H9 (cell line): ENCODE measurements at regions not wholly inside any gene's neighbourhood (a gene's known extent, or its start where the extent isn't known, plus 50 kb on each side); places are given as distances from the start of the nearest gene placed in this dataset.

Experiments used
- DNase-seq: peaks from one replicate; pipeline ENCODE4 v3.0.0-alpha.2; 2017
- H2AFZ ChIP-seq: one replicate; pipeline ENCODE4 v1.6.1; 2013; ENCODE audit warnings: mild to moderate bottlenecking, low read length, control low read depth, moderate library complexity
- H2AK5ac ChIP-seq: 2 replicates; pipeline ENCODE4 v1.6.1; 2013; ENCODE audit warnings: low read length, control low read depth, mixed read lengths; ENCODE audit not compliant: insufficient read length
- H2BK120ac ChIP-seq: one replicate; pipeline ENCODE4 v1.6.1; 2013; ENCODE audit warnings: low read depth, mild to moderate bottlenecking, low read length, control low read depth, inconsistent platforms; ENCODE audit not compliant: poor library complexity, severe bottlenecking
- H2BK12ac ChIP-seq: 2 replicates; pipeline ENCODE4 v1.6.1; 2013; ENCODE audit warnings: low read length, control low read depth, mixed read lengths, low read depth; ENCODE audit not compliant: insufficient read length
- H2BK15ac ChIP-seq: 2 replicates; pipeline ENCODE4 v1.6.1; 2013; ENCODE audit warnings: low read depth, low read length, control low read depth
- H2BK20ac ChIP-seq: one replicate; pipeline ENCODE4 v1.6.1; 2013; ENCODE audit warnings: low read depth, mild to moderate bottlenecking, low read length, control low read depth, inconsistent platforms; ENCODE audit not compliant: poor library complexity, severe bottlenecking
- H2BK5ac ChIP-seq: 2 replicates; pipeline ENCODE4 v1.6.1; 2013; ENCODE audit warnings: low read length, control low read depth, mixed read lengths; ENCODE audit not compliant: insufficient read length
- H3K14ac ChIP-seq: 2 replicates; pipeline ENCODE4 v1.6.1; 2013; ENCODE audit warnings: low read length, control low read depth; ENCODE audit not compliant: insufficient read depth
- H3K18ac ChIP-seq: 2 replicates; pipeline ENCODE4 v1.6.1; 2013; ENCODE audit warnings: low read depth, mild to moderate bottlenecking, mixed read lengths, low read length, control low read depth; ENCODE audit not compliant: insufficient read length
- H3K23ac ChIP-seq: 2 replicates; pipeline ENCODE4 v1.6.1; 2013; ENCODE audit warnings: low read length, control low read depth, mixed read lengths, low read depth; ENCODE audit not compliant: insufficient read length
- H3K23me2 ChIP-seq: 2 replicates; pipeline ENCODE4 v1.6.1; 2013; ENCODE audit warnings: low read depth, mild to moderate bottlenecking, mixed read lengths, low read length, control low read depth; ENCODE audit not compliant: insufficient read length, poor library complexity, severe bottlenecking
- H3K27ac ChIP-seq: 2 replicates; pipeline ENCODE4 v1.5.1; 2013; ENCODE audit warnings: low read length, control low read depth, mixed read lengths, low read depth; ENCODE audit not compliant: insufficient read length
- H3K27me3 ChIP-seq: 2 replicates; pipeline ENCODE4 v1.6.1; 2013; ENCODE audit warnings: low read length, control low read depth, inconsistent platforms; ENCODE audit not compliant: insufficient read depth
- H3K4ac ChIP-seq: 2 replicates; pipeline ENCODE4 v1.6.1; 2013; ENCODE audit warnings: low read depth, mild to moderate bottlenecking, control low read depth, inconsistent platforms, low read length, moderate library complexity
- H3K4me1 ChIP-seq: 2 replicates; pipeline ENCODE4 v1.6.1; 2013; ENCODE audit warnings: low read length, control low read depth, inconsistent platforms; ENCODE audit not compliant: insufficient read depth
- H3K4me2 ChIP-seq: 2 replicates; pipeline ENCODE4 v1.6.1; 2013; ENCODE audit warnings: low read length, control low read depth, mixed read lengths; ENCODE audit not compliant: insufficient read length, insufficient read depth
- H3K56ac ChIP-seq: 2 replicates; pipeline ENCODE4 v1.6.1; 2013; ENCODE audit warnings: low read depth, mild to moderate bottlenecking, mixed read lengths, low read length, control low read depth; ENCODE audit not compliant: insufficient read length
- H3K79me1 ChIP-seq: 2 replicates; pipeline ENCODE4 v1.6.1; 2013; ENCODE audit warnings: low read depth, mild to moderate bottlenecking, moderate library complexity, low read length, control low read depth, inconsistent platforms; ENCODE audit not compliant: insufficient read depth, poor library complexity, severe bottlenecking
- H3K79me2 ChIP-seq: 2 replicates; pipeline ENCODE4 v1.6.1; 2013; ENCODE audit warnings: low read length, control low read depth, inconsistent platforms; ENCODE audit not compliant: insufficient read depth
- H3K9ac ChIP-seq: 2 replicates; pipeline ENCODE4 v1.6.1; 2013; ENCODE audit warnings: low read length, control low read depth, mixed read lengths; ENCODE audit not compliant: insufficient read length; ENCODE audit errors: extremely low read depth
- H3K9me3 ChIP-seq: one replicate; pipeline ENCODE4 v1.6.1; 2013; ENCODE audit warnings: low read depth, low read length, inconsistent platforms; ENCODE audit not compliant: control insufficient read depth
- H3T11ph ChIP-seq: one replicate; pipeline ENCODE4 v1.6.1; 2013; ENCODE audit warnings: mild to moderate bottlenecking, low read length, control low read depth, inconsistent platforms
- H4K20me1 ChIP-seq: one replicate; pipeline ENCODE4 v1.6.1; 2013; ENCODE audit not compliant: control insufficient read depth, insufficient read length, insufficient read depth
- H4K5ac ChIP-seq: 2 replicates; pipeline ENCODE4 v1.6.1; 2013; ENCODE audit warnings: low read depth, mild to moderate bottlenecking, mixed read lengths, low read length, control low read depth; ENCODE audit not compliant: insufficient read length
- H4K8ac ChIP-seq: replicated peaks from 2 replicates; pipeline ENCODE4 v1.6.1; 2013; ENCODE audit warnings: low read length, control low read depth, mixed read lengths, low read depth; ENCODE audit not compliant: insufficient read length
- H4K91ac ChIP-seq: 2 replicates; pipeline ENCODE4 v1.6.1; 2013; ENCODE audit warnings: low read depth, mild to moderate bottlenecking, moderate library complexity, mixed read lengths, low read length, control low read depth; ENCODE audit not compliant: insufficient read length
- H3K27ac Mint-ChIP-seq, 3 experiments: 2 replicates in 2 of 3; 3 replicates in 1 of 3; pipeline ENCODE4 v1.8.0; 2020 to 2021; ENCODE audit warnings: mixed read lengths in 3 of 3, mild to moderate bottlenecking in 1 of 3, moderate library complexity in 1 of 3
- H3K27me3 Mint-ChIP-seq: 2 replicates; pipeline ENCODE4 v1.8.0; 2021; ENCODE audit warnings: low read depth, mild to moderate bottlenecking, moderate library complexity, mixed read lengths
- H3K36me3 Mint-ChIP-seq, 3 experiments: 2 replicates in 2 of 3; 3 replicates in 1 of 3; pipeline ENCODE4 v1.8.0; 2020 to 2021; ENCODE audit warnings: low read depth in 3 of 3, mixed read lengths in 3 of 3; ENCODE audit not compliant: insufficient read depth in 1 of 3
- H3K4me1 Mint-ChIP-seq, 2 experiments: 2 replicates each; pipeline ENCODE4 v1.8.0; 2020; ENCODE audit warnings: mixed read lengths in 2 of 2
- H3K4me3 Mint-ChIP-seq, 2 experiments: 2 replicates in 1 of 2; 3 replicates in 1 of 2; pipeline ENCODE4 v1.8.0; 2020 to 2021; ENCODE audit warnings: mild to moderate bottlenecking in 2 of 2, mixed read lengths in 2 of 2, moderate library complexity in 1 of 2
- H3K9me3 Mint-ChIP-seq, 2 experiments: 2 replicates in 1 of 2; 3 replicates in 1 of 2; pipeline ENCODE4 v1.8.0; 2020; ENCODE audit warnings: mild to moderate bottlenecking in 2 of 2, mixed read lengths in 2 of 2, moderate library complexity in 1 of 2
- CTCF ChIP-seq: fragments of 200-600 bp; sonication (generic); conservative IDR thresholded peaks from 3 replicates; pipeline ENCODE4 v1.8.0; 2021; ENCODE audit warnings: antibody characterized with exemption, mild to moderate bottlenecking
- WGBS: extraction: QIAGEN DNeasy Blood & Tissue Kit; methylation state at CpG from one replicate; pipeline ENCODE4 v1.1.7; 2013; ENCODE audit warnings: missing lambda C conversion rate, low lambda C conversion rate, mixed read lengths; ENCODE audit not compliant: insufficient read length; ENCODE audit errors: extremely low coverage; 5-methylcytosine and 5-hydroxymethylcytosine counted together

DNA sequence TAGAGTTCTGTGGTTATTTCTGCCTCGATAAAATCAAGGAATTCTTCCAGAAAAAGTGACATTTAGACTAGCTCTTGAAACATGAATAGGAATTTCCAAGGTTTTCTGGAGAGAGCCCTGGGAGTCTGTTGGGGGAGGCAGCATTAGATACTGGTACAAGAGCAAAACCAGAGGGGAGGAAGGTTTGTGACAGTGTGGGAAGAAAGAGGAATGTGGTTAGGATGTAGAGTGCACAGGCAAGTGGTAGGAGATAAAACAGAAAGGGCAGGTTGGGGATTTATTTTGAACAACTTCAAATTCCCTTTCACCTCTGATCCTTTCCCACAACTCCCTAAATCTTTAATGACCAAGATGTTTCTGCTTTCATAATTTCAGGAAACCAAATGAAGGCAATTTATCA, 588.4 kb downstream of the METTL15 start:
- no peaks in the 10 kb centered on the region for H3K9me3 ChIP-seq
- H4K20me1 ChIP-seq: no peaks in the 10 kb centered on the region
- TF ChIP-seq CTCF: no peak
- H3K27me3 ChIP-seq: no peaks in the 10 kb centered on the region
- Mint-ChIP-seq H3K4me3 (no peak overlapping the region), H3K36me3 (no peaks in the 10 kb centered on the region), H3K9me3 (no peaks in the 10 kb centered on the region), H3K27ac (no peak overlapping the region; a peak in 1 of 7 replicates), H3K4me1 (peaks cover 9 to 12% of the 10 kb centered on the region in 2 experiments), H3K27me3 (no peaks in the 10 kb centered on the region)
- no peak overlapping the region for H2BK15ac ChIP-seq
- no peaks in the 10 kb centered on the region for H3K79me2 ChIP-seq
- H3K79me1 ChIP-seq: no peaks in the 10 kb centered on the region
- H2AFZ ChIP-seq: no peak overlapping the region
- H3K4ac ChIP-seq: no peak overlapping the region
- no peak overlapping the region for H3K4me2 ChIP-seq
- no peak overlapping the region for H2BK20ac ChIP-seq
- H2BK12ac ChIP-seq: no peak overlapping the region
- H2BK120ac ChIP-seq: no peak overlapping the region
- no peak overlapping the region for H3T11ph ChIP-seq
- H2BK5ac ChIP-seq: no peak overlapping the region
- H3K14ac ChIP-seq: no peak overlapping the region
- no peak overlapping the region for H4K5ac ChIP-seq
- no peak overlapping the region for H3K18ac ChIP-seq
- H4K8ac ChIP-seq: no peak overlapping the region
- no peak overlapping the region for H2AK5ac ChIP-seq
- no peak overlapping the region for H3K9ac ChIP-seq
- no peak overlapping the region for H3K56ac ChIP-seq
- H3K27ac ChIP-seq: no peak overlapping the region
- no peak for DNase-seq
- H3K23ac ChIP-seq: no peak overlapping the region
- H3K4me1 ChIP-seq: no peaks in the 10 kb centered on the region
- no CpG with 5 or more reads among the region's 1 CpG for WGBS
- H3K23me2 ChIP-seq: no peaks in the 10 kb centered on the region
- no peak overlapping the region for H4K91ac ChIP-seq
